ENCODE measurements at regions not wholly inside any gene's neighbourhood (a gene's known extent, or its start where the extent isn't known, plus 50 kb on each side); places are given as distances from the start of the nearest gene placed in this dataset.

- TF ChIP-seq, protein P1, sequence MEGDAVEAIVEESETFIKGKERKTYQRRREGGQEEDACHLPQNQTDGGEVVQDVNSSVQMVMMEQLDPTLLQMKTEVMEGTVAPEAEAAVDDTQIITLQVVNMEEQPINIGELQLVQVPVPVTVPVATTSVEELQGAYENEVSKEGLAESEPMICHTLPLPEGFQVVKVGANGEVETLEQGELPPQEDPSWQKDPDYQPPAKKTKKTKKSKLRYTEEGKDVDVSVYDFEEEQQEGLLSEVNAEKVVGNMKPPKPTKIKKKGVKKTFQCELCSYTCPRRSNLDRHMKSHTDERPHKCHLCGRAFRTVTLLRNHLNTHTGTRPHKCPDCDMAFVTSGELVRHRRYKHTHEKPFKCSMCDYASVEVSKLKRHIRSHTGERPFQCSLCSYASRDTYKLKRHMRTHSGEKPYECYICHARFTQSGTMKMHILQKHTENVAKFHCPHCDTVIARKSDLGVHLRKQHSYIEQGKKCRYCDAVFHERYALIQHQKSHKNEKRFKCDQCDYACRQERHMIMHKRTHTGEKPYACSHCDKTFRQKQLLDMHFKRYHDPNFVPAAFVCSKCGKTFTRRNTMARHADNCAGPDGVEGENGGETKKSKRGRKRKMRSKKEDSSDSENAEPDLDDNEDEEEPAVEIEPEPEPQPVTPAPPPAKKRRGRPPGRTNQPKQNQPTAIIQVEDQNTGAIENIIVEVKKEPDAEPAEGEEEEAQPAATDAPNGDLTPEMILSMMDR (IDR thresholded peaks at IDR 0.05): no peak
- TF ChIP-seq POLR2A (IDR thresholded peaks at IDR 0.05): no peak
These were observed 691.4 kb downstream of the CDH8 start for GRCh38 chr16:61344791-61345190.

Measured in testis (tissue), 2 donors.